ENCODE measurements at regions not wholly inside any gene's neighbourhood (a gene's known extent, or its start where the extent isn't known, plus 50 kb on each side); places are given as distances from the start of the nearest gene placed in this dataset.

- TF ChIP-seq CTCF (IDR thresholded peaks at IDR 0.05; ENCODE audit: insufficient read depth, low read length, poor library complexity, severe bottlenecking) (no peak), EZH2phosphoT487 (conservative IDR thresholded peaks at IDR 0.05; ENCODE audit: low read length) (no peak)
Measured at GRCh38 chr20:60952861-60953260, 299.2 kb upstream of the CDH4 start.
